Activated CD8-positive, alpha-beta memory T cell treated with anti-CD3 and anti-CD28 coated beads for 4 hours (primary cell): ENCODE measurements at regions not wholly inside any gene's neighbourhood (a gene's known extent, or its start where the extent isn't known, plus 50 kb on each side); places are given as distances from the start of the nearest gene placed in this dataset.
"Not testable (repeated sequence)": the region's sequence is repeated elsewhere in the genome, so short reads cannot be mapped to it uniquely, and the experiment has no call there.

ENCODE experiments used
- DNase-seq, 2 donors: peaks; one replicate each; pipeline ENCODE4 v3.0.0-alpha.2; 2020; ENCODE audit warnings: low read depth in 2 of 2

DNA sequence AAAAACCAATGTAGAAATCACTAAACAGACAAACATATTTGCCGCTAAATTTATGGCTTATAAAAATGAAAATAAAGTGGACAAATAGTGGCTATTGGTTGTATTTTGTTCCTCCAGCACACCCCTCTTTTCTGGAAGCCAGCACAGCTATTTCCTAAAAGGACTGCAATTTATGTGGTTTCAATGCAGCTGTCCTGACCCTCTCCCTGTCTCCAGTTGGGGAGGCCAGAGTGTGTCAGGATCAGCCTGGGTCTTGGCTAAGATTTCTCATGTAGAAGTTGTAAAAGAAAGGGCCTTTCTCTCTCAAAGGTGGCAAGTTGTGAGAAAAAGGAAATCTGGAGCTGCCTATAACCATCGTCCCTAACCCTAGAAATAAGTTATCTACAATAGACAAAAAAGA is 165.6 kb downstream of the ALDH8A1 start:
- DNase-seq: no peak

DNA sequence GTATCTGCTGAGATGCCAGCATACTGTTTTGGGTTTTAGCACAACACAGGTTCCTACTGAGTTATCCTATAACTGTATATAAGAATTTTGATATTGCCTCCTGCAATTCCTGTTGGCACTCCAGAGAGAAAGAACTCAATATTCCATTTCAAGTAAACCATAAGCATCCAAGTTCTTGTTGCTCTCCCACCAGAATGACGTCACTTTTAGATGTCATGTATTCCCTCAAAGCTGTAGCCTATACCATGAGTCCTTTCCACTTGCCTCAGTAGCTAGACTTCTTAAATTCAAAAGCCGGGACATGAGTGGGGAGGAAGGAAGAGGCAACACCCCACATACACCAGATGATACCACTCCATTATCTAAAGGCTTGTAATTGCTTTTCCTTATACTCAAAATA is 171.5 kb downstream of the ALDH8A1 start:
- DNase-seq: no peak

DNA sequence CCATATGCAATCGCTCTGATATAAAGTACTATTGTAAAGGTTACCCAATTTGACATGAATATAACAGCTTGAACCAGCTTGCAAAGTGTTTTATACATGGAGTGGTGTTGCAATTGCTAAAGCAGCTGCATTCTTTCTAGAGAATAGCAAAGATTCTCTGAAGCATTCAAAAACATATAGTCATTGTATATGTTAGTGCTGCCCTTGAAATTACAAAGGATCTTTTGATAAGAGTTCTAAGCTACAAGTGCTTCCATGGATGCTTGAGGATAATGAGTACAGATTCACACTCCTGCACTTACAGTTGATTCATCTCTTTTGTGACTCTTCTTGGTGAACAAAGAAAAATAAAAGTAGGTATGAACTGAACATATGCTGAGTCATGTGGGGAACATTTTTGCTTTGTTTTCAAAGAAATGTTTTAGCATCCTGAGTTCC is 175.7 kb downstream of the ALDH8A1 start:
- no peak for DNase-seq

DNA sequence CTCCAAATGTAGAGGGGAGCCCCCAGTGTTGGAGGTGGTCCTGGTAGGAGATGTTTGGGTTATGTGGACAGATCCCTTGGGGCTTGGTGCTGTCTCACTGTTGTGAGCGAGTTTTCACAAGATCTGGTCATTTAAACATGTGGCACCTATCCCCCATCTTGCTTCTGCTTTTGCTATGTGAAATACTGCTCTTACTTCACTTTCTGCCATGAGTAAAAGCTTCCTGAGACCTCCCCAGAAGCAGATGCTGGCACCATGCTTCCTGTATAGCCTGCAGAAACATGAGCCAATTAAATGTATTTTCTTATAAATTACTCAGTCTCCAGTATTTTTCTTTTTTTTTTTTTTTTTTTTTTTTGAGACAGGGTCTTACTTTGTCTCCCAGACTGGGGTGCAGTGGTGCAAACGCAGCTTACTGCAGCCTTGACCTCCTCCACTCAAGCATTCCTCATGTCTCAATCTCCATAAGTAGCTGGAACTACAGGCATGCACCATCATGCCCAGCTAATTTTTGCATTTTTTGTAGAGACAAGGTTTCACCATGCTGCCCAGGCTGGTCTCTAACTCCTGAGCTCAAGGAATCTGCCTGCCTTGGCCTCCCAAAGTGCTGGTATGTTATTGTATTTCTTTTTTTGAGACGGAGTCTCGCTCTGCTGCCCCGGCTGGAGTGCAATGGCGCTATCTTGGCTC is 177.1 kb downstream of the ALDH8A1 start:
- DNase-seq: no peak

DNA sequence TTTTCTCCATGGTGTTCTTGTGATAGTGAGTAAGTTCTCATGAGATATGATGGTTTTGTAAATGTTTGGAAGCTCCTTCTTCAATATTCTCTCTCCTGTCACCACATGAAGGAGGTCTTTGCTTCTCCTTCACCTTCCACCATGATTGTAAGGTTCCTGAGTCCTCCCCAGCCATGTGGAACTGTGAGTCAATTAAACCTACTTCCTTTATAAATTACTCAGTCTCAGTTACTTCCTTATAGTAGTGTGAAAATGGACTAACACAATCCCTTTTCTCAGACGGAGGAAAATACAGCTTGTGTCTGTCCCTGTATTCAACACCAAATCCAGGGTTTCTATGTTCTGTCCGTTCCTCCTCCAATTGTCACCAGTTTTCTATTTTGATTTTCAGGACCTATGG is 181.0 kb downstream of the ALDH8A1 start:
- DNase-seq: no peak

DNA sequence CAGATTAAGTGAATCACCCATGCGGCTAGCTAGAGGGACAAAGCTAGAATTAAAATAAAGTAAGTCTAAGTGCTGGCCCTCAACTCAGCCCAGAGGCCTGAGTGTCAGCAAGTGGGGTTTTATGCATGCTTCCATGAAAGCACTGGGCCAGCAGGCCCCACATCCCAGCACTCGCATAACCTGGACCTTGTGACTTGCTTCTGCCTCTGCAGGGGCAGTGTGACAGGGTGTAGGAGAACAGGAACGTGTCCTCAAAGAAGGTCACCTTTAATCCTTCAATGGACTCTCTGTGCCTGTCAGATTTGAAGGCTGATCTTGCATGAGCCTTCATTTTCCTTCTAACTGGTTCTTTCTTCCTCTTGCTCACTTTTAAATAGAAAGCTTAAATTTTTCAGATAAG is 183.4 kb downstream of the ALDH8A1 start:
- DNase-seq: no peak

DNA sequence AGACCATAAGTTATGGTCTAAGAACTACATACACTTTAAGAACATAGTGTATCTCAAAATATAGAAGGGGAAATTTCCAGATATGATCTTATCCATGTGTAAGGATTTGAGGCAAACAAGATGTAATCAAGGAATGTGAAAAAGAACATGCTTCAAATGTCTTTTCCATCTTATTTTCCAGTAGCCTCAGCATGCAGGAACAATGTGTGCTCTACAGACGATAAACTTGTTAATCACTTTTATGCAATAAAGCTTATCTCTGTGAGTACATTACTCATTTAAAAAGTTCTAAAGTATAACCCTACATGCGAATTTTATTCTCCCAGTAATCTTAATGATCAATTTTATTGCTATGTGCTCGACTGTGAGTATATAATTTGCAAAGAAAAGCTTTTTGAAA is 185.2 kb downstream of the ALDH8A1 start:
- no peak for DNase-seq

DNA sequence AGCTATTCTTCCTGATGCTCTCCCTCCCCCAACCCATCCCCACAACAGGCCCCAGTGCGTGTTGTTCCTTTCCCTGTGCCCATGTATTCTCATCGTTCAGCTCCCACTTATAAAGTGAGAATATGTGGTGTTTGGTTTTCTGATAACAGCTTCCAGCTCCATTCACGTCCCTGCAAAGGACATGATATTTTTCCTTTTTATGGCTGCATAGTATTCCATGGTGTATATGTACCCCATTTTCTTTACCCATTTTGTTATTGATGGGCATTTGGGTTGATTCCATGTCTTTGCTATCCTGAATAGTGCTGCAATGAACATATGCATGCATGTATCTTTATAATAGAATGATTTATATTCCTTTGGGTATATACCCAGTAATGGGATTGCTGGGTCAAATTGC is 186.3 kb downstream of the ALDH8A1 start:
- not testable (repeated sequence) for DNase-seq

DNA sequence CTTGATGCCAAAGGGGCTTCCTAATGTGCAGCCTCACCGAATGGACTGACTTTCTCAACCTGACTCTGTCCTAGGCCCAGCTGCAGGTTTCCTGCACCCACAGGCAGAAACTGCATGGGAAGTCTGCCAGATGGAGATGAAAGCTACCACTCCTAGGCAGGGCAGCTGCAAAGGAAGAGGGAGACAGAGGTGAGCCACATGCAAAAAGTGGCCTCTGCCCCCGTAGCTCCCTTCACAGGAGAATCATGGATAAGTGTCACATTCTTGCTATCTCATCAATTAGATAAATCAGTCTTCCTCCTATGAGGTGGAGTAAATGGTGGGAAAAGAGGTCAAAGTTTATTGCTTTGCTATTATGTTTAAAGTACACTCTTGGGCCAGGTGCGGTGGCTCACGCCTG is 191.3 kb downstream of the ALDH8A1 start:
- DNase-seq: no peak

DNA sequence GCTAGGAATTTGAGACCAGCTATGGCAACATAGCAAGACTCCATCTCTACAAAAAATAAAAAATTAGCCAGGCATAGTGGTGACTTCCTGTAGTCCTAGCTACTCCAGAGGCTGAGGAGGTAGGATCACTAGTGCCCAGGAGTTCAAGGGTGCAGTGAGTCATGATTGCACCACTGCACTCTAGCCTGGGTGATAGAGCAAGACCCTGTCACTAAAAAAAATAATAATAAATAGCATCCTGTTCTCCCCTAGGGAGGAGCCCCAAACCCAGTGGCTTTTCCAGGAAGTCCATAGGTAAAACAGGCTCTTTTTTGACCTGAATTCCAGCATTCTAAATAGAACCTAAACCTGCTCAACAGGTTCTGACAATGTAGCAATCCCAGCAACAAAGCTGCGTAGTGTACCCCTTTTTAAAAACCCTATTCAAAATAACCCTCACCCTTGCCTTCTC is 192.0 kb downstream of the ALDH8A1 start:
- no peak for DNase-seq

DNA sequence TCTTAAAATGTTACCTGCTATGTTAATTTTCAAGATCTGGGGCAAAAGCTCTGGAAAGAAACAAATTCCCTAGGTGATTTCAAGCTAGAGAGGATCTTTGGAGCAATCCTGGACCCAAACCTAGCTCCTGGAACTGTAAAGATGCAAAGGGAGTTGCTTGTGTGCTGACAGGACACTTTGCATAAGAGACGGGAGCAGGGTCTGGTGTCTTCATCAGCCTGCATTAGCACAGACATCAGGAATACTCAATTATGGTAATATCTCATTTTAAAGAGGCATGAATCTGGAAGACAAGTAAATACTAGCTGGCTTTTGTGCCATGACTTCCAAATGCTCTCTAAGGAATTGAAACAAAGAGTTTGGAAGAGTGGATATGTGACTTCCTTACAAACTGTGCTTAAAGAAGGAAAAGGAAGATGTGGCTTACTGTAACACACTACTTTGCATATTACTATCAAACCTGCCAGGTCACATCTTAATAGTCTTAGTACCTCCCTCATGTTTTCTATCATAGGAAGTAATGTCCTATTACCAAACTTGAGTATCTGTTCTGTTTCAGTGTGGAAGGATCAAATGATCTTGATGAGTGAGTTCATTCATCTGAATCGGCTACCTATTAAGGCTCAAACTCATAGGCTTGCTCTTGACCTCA is 193.4 kb downstream of the ALDH8A1 start:
- DNase-seq: no peak

DNA sequence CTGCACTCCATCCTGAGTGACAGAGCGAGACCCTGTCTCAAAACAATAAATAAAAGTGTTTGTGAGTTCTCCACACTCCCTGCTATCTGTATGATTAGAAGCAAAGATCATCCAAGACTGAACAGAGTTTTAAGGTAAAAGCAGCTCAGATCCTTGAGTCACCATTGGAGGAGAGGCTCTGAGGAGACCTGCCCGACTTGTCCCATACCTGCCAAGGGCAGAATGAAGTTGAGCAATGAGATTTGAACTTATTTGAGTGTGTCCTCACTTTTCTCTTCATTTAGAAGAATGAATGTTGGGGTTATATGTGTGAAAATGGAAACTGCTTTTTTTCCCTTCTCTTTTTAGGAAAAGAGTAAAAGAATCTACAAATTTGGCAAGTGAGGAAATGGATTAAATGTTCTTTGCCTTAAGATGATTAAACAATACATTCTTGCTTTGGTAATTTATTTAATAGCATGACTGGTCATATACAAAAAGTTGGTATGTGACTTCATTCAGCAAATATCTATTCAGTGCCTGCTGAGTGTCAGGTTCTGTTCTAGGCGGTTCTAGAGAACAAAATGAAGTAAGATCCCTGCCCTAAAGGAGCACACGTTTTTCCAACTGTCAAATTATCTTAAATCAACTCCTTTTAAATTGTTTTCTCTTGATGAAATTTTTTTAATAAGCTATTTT is 195.7 kb downstream of the ALDH8A1 start:
- DNase-seq: no peak

DNA sequence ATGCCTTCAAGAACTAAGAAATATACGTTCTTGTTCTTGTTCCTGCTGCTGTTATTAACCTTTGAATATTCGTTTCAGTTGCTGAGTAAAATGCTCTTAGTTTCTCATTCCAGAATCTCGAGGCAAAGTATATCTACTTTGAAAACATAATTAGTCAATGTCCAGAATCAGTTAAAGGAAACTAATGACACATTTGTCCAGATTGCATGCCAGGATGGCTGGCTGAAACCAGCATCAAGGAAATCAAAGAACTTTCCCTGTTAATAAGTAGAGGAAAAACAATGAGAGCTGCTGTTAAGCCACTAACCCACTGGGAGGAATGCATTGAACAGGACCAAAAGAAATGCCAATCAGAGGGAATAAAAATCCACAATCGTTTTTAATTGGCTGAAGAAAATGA is 196.9 kb downstream of the ALDH8A1 start:
- DNase-seq: no peak

DNA sequence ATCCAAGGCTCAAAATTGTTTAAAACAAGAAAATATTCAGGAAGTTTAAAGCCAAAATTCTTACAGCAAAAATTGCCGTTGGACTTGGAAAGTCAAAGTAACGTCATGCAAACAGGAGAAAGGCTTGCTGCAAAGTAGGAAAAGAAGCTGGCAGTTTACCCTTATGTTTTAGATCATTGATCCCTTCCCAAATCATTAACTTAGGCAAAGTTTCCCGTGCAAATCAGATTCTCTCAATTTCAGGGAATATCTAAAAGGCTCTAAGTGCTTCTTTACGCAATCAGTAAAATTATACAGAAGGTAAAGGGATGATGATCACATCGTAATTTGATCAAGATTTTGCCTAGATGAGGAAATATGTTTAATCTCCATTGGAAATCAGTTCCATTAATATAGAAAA is 197.5 kb downstream of the ALDH8A1 start:
- DNase-seq: no peak

DNA sequence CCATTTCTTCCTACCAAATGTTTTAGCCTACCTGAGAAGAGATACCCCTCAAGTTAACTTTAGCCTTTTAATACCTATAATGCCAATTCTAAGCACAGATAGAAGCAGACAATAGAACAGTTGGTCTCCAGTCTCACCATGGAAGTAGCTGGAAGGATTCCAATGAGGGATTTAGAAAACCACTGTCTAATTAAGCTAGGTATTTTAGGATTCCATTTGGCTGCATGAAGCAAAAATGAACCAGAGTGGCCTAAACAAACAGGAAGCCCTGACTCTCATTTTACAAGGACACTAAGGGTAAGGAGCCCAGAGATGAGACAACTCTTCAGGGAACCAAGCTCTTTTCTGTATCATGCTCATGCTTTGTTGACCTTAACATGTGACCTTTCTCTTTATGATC is 199.2 kb downstream of the ALDH8A1 start:
- no peak for DNase-seq

DNA sequence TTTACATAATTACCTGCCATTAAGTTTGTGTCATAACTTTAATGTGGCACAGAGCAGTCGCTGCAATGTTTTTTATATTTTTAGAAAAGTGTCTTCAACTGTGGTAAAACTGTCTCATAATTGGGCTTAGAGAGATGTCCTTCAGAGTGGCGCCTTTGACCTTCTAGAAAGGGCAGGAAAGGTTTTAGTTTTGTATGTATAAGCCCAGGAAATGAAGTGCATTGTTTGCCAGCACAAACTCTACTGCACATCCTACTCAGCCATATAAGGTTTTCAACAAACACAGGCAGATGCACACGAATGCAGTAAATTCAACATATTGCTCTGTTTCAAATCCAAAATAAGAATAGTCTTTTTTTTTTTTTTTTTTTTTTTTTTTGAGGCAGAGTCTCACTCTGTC is 201.4 kb downstream of the ALDH8A1 start:
- no peak for DNase-seq

DNA sequence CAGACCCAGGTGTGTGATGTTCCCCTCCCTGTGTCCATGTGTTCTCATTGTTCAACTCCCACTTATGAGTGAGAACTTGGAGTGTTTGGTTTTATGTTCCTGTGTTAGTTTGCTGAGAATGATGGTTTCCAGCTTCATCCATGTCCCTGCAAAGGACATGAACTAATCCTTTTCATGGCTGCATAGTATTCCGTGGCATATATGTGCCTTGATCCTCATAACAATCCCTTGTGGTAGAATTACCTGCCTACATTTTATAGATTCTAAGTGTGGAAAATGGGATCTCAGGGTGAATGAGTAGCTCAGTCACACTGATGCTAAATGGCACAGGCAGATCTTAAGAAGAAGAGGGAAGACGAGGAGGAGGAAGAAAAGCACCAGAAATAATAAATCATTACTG is 202.7 kb downstream of the ALDH8A1 start:
- not testable (repeated sequence) for DNase-seq

DNA sequence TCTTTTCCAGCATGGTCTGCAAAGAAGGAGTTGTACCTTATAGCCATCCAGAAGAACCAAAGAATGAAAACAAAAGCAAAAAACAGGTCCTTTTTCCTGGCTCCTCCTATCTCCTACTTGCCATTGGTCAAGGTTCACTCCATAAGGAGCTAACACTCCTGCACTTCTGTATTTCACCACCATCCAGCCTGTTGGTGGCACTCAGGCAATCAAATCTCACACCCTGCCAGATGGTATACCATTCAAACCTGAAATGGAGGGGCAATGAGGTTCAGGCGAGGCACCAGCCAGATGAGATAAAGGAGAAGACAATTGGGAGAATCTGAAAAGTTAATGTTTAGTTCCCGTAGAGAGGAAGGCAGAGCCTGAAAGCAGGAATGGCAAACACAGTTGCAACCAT is 203.8 kb downstream of the ALDH8A1 start:
- no peak for DNase-seq

DNA sequence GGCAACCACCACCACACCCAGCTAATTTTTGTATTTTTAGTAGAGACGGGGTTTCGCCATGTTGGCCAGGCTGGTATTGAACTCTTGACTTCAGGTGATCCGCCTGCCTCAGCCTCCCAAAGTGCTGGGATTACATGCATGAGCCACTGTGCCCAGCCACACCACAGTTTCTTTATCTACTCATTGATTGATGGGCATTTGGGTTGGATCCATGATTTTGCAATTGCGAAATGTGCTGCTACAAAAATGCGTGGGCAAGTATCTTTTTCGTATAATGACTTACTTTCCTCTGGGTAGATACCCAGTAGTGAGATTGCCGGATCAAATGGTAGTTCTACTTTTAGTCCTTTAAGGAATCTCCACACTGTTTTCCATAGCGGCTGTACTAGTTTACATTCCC is 204.7 kb downstream of the ALDH8A1 start:
- DNase-seq: not testable (repeated sequence)

DNA sequence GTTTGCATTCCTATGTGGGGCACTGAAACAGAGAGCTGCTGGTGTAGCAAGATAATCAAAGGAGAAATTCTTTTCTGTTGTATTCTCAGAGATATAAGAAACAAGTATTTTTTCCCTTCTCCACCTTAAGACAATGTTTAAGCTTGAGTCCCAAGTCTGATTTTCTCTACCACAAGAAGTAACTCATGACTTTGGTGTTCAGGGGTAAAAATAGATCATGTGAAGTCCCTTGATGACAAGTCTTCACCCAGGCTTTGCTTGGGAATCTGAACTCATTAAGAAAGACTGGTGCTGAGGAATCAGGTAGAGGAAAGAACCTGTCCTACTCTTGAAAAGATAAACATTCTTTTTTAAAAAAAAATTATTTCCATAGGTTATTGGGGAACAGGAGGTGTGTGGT is 205.6 kb downstream of the ALDH8A1 start:
- no peak for DNase-seq

DNA sequence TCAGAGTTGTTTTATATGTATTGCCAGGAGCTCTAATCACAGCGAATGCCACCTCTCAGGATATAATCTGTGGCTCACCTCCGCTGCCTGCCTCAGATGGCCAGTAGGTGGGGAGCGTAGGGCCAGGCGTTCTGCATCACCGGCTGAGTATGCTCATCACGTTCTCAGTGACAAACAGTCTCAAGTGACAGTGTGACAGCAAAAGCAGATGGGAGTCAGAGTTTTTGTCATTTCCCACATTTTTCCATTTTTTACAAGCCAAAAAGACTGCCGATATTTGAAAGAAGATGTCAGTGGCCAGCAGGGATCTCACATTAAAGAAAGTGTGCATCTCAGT is 208.7 kb downstream of the ALDH8A1 start:
- no peak for DNase-seq

DNA sequence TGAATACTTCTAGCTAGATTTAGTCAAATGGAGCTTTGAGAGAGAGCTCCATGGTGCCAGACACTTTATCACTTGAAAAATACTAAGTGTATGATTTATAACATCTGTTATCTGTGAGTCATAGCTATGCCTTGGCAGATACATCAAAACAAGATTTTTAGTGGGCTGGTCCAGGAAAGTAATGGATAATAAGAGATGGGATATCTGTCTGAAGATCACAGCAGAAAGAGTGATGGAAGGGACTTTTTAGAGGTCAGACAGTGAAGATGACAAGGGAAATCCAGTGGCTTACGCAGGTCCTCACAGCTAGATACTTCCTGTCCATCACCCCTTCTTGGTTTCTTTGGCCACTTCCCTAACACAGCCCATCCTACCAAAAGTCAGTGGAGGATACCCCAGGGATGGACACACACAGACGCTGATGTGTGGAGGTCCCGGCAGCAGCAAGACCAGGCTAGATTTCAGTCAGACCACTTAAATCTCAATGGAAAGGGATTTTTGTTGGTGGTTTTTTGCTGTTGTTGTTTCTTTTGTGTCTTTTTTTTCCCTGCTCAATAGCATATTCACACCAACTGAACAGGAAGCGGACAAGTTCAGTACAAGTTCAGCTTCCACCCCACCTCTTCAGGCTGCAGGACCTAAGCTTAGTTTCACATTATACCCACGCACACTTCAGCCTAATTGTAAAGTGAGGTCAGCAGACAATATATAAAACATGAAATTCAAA is 209.3 kb downstream of the ALDH8A1 start:
- no peak for DNase-seq

DNA sequence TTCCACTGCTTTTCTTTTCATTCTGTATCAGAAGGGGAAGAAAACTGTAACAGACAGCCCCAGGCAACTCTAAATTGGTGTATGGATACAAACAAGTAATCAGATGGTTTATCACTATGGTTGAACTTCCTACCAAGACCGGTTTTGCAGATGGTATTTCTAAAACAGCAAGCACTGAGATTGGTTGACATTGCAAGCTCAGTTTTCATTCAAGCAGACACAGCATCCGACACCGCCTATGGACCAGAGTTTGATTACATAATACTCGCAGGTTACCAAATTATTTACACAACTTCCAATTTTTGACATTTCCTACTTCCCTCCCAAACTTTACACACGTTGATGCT is 209.9 kb downstream of the ALDH8A1 start:
- DNase-seq: no peak
